ENCODE measurements at regions not wholly inside any gene's neighbourhood (a gene's known extent, or its start where the extent isn't known, plus 50 kb on each side); places are given as distances from the start of the nearest gene placed in this dataset.
"Not testable (repeated sequence)": the region's sequence is repeated elsewhere in the genome, so short reads cannot be mapped to it uniquely, and the experiment has no call there.

- no peak for DNase-seq (ENCODE audit: low read depth in 4 of 4, low spot score in 3 of 4)
Measured at GRCh38 chr7:21299766-21300165, 128.1 kb upstream of the SP4 start.

- no peak for DNase-seq (ENCODE audit: low read depth in 4 of 4, low spot score in 3 of 4)
Measured at GRCh38 chr7:21300692-21301091, 127.2 kb upstream of the SP4 start.

DNA sequence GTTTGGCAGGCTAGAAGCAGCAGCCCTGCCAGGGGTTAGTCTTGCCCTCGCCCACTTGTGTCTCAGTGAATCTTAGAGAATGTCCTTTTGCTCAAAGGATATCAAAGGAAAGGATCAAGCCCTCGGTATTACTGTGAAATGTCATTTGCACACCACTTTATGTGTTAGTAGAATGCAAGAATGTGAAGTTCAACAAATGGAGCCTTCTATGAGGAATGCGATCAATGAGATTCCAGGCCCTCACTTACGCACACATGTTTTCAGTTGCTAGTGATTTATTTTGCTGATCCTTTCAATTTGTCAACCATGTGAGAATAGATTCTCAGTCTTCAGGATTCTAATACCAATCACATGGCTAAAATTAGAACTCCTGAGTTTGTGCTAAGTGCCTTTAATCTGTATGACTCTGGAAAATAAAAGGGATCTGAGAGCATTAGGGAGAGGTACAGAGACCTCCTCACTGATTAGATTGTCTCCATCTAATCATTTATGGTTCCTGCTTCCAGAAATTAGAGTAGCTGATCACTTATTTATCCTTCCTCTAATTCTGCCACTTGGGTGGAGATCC, 123.0 kb upstream of the SP4 start:
- no peak for DNase-seq (ENCODE audit: low read depth in 4 of 4, low spot score in 3 of 4)

DNA sequence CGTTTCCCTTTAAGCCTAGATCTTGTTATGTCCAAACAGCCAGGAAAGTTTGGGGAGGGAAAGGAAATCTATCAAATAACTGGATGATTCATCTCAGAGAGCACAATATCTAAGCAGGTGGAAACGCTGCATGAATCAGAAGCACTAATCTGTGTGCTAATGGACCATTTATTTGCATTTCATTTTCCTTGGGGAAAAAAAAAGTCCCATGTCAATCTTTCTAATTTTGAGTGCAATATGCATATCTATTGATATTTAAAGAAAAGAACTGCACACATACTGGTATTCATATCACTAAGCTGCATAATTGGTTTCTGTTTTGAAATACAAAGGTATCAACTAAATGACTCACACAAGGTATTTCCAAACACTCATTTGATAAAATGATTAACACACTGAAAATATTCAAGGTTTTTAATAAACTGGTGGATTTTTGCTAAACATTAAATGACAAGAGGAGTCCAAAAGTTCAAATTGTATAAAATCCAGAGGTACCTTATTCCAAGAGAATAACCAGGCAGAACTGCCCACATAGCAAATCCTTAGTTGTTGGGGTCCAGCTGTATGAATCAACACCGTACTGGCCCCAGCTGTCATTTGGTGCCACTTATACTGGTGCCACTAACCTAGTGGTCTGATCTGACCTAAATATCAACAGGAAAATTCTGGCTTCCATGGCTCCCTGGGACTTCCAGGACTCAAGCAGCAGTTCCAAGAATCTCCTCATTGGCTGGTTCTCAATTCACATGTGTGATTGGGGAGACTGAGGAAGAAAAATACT, 122.2 kb upstream of the SP4 start:
- DNase-seq (ENCODE audit: low read depth in 4 of 4, low spot score in 3 of 4), result no peak

- DNase-seq (ENCODE audit: low read depth in 4 of 4, low spot score in 3 of 4), result no peak
Measured at GRCh38 chr7:21314954-21315353, 112.9 kb upstream of the SP4 start.

DNA sequence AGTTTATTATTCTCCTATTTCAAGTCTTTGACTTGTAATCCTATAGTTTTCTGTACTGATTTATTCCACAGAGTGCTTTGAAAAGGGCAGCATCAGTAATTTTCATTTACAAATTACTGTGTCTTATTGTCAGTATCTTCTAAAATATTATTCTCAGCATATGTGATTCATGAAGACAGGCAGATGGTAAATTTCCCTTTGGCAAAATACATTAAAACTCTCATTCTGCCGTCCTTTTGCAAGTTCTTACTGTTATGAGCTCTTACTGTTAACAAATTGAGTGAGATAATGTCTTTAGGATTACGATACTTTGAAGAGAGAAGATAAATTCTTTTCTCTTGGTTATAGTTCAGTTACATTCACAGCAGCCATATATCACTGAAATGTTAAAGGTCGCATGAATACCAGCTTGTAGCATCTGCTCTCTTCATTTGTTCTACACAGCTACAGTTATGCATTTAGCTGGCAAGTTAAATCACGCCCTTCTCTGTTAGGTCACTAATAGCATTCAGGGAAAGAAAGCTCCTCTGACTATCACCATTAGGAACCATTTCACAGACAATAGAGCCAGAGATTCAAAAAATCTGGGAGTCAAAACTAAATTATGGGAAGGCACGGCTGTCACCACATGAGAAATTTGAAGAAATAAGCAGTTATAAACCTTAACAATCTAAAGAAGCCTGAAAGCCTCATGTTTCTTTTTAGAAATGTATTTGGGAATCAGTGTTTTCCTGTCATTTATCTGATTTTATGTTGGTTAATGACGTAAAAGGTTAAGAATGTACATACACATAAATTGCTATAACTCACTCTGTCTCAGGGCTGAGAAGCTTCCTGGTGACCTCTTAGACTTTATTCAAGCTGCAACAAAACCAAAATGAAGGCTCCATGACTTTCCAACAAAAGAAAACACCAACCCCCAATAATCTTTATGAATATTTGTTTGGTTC, 109.6 kb upstream of the SP4 start:
- peak in 3 of 4 donors; percentile 14 to 31 (median 19) for DNase-seq (ENCODE audit: low read depth in 4 of 4, low spot score in 3 of 4)

- DNase-seq (ENCODE audit: low read depth in 4 of 4, low spot score in 3 of 4), result no peak
Measured at GRCh38 chr7:21318916-21319270, 109.0 kb upstream of the SP4 start.

DNA sequence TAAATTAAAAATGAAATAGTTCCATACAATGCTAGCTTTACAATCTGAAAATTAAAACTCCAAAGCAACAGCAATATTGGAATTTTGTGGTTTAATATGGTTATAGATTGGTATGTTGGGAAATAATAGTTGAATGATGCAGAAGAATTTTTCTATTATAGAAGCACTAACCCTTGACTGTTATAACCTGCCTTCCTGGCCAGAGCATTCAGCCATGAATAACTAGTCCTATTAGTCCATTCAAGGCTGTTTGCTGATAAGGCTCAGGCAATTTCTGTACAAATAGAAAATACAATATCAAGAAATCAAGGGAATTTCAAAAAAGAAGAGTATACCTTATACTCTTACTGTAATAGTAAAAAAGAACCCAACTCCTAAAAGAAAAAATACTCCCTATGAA, 101.6 kb upstream of the SP4 start:
- DNase-seq (ENCODE audit: low read depth in 4 of 4, low spot score in 3 of 4), result no peak

DNA sequence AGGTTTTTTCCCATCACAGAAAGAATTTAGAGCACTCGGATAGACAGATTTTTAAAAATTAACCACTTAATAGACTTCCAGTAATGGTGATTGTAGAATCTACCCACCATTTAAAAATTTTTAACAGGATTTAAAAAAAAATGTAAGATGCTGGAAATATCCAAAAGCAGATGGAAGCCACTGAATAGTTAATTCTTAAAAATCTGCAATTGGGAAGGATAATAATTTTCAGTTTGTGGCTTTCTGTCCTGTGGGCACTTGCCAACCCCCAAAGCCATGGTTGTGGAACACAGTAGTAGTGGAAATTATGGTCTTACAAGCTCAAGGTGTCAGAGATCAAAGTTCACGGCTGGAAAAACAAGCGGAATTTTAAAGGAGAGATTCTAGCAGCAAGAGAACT, 101.0 kb upstream of the SP4 start:
- no peak for DNase-seq (ENCODE audit: low read depth in 4 of 4, low spot score in 3 of 4)

DNA sequence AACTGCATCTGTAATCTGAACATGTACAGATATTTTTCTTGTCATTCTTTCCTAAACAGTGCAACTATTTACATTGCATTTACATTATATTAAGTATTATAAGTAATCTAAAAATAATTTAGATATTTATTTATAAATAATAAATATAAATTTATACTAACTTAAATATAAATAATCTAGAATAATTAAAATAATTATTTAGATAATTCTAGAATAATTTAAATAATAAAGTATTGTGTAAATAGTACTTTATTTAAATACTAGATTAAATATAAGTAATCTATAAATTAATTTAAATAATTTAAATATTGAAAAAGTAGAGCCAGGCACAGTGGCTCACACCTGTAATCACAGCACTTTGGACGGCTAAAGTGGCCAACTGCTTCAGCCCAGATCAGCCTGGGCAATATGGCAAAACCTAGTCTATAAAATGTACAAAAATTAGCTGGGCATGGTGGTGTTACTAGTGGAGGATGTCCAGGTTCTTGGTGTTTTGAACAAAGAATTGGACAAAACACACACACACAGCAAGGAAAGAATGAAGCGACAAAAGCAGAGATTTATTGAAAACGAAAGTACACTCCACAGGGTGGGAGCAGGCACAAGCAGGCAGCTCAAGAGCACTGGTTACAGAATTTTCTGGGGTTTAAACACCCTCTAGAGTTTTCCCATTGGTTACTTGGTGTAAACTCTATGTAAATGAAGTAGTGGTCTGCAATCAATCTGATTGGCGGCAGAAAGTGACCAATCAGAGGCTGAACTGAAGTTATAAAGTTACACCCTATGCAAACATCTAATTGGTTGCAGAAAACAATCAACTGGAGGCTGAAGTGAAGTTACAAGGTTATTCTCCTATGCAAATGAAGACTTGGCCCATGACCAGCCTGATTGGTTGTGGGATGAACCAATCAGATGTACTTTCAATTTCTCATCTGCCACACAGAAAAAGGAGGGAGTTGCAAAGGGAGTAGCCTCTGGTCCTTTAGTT, 100.2 kb upstream of the SP4 start:
- DNase-seq (ENCODE audit: low read depth in 4 of 4, low spot score in 3 of 4), result no peak

- DNase-seq (ENCODE audit: low read depth in 4 of 4, low spot score in 3 of 4), result no peak
Measured at GRCh38 chr7:21330462-21331178, 97.3 kb upstream of the SP4 start.

DNA sequence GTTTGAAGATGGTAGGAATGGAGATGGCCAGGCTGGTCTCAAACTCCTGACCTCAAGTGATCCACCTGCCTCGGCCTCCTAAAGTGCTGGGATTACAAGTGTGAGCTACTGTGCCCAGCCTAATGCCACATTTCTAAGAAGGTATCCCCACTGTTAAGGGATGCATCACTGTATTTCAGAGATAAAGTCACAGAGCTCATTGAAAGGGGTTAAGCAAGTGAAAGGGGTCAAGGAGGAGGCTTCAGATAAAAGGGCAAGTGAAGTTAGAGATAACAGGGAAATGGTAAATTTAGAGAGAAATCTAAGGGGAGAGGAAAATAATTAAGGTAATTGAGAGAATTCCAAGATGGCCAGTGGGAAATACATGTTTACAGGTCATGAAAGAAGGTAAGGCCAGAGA, 93.0 kb upstream of the SP4 start:
- no peak for DNase-seq (ENCODE audit: low read depth in 4 of 4, low spot score in 3 of 4)

GRCh38 chr7:21336743-21337142, 91.1 kb upstream of the SP4 start:
- no peak for DNase-seq (ENCODE audit: low read depth in 4 of 4, low spot score in 3 of 4)

DNA sequence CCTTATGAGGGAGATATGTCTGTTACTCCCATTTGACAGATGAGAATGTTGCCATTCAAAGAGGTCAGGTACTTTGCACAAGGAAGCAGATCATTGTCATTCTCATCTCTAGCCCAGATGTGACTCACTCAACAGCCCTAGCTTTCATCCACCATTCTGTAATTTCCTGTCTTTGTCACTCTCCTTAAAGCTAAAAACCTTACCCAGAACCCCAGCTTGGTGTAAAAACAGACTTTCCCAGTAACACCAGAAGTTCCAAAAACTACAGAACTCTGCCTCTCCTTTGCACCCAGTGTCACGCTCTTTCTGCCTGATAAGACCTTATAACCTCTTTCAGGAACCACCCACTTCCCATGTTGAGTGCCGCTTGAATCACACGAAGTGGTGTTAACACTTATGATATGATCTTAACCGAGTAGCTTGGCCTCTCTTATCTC, 89.1 kb upstream of the SP4 start:
- no peak for DNase-seq (ENCODE audit: low read depth in 4 of 4, low spot score in 3 of 4)

DNA sequence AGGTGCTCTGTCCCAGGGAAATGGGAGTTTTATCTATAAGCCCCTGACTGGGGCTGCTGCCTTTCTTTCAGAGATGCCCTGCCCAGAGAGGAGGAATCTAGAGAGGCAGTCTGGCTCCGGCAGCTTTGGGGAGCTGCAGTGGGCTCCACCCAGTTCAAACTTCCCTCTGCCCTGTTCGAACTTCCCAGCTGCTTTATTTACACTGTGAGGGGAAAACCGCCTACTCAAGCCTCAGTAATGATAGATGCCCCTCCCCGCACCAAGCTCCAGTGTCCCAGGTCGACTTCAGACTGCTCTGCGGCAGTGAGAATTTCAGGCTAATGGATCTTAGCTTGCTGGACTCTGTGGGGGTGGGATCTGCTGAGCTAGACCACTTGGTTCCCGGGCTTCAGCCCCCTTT, 83.0 kb upstream of the SP4 start:
- not testable (repeated sequence) for DNase-seq (ENCODE audit: low read depth in 4 of 4, low spot score in 3 of 4)

DNA sequence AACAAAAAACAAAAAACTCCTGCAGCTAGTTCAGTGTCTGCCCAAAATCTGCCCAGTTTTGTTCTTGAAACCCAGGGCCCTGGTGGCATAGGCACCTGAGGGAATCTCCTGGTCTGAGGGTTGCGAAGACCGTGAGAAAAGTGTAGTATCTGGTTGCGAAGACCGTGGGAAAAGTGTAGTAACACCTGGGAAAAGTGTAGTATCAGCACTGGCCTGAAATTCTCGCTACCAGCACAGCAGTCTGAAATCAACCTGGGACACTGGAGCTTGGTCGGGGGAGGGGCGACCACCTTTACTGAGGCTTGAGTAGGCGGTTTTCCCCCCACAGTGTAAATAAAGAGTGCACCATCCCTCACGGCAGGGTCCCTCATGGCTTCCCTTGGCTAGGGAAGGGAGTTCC, 82.5 kb upstream of the SP4 start:
- DNase-seq (ENCODE audit: low read depth in 4 of 4, low spot score in 3 of 4), result no peak

- no peak for DNase-seq (ENCODE audit: low read depth in 4 of 4, low spot score in 3 of 4)
Measured at GRCh38 chr7:21346297-21346696, 81.6 kb upstream of the SP4 start.

GRCh38 chr7:21352540-21353387, 75.1 kb upstream of the SP4 start:
- no peak for DNase-seq (ENCODE audit: low read depth in 4 of 4, low spot score in 3 of 4)

DNA sequence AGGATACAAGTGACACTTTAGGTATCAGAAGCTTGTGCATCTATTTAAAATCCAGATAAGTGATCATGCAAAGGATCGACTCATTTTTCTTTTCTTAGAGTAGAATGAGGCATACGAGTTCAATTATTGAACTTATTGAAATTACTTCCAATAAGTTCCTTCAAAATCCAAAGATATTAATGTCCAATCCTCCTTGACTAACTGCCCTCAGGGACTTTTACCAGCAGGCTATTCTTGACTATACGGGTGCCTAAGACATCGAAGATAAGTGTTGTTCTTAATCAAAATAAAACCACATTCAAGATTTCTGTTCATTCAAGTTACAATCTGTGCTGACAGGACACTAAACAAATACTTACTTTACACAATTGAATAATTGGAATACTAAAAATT, 74.5 kb upstream of the SP4 start:
- DNase-seq (ENCODE audit: low read depth in 4 of 4, low spot score in 3 of 4), result no peak

Data from left renal pelvis (tissue), 4 donors.